Pancreas (tissue), 10 donors: ENCODE measurements at regions not wholly inside any gene's neighbourhood (a gene's known extent, or its start where the extent isn't known, plus 50 kb on each side); places are given as distances from the start of the nearest gene placed in this dataset.
A peak's percentile ranks its signal among the peaks of the same experiment; 100 is the strongest.

Source experiments
- ATAC-seq, 4 donors: fragments of 200-7000 bp; cut with Tn5 transposase; one replicate each; pipeline versions ENCODE4 v1.8.0 to v1.9.1; 2020; ENCODE audit warnings: mild to moderate bottlenecking in 4 of 4, moderate library complexity in 4 of 4
- DNase-seq, 6 donors: peaks; one replicate each; pipeline ENCODE4 v3.0.0-alpha.2; 2020
- FAIRE-seq: peaks from 2 replicates; lab custom pipeline; 2012; peaks lifted over from hg19 to GRCh38; lab: Jason Lieb, UNC
- H3K27ac ChIP-seq, 4 donors: fragments of 200-600 bp; sonication (generic); 1 replicate in 3 of 4; 2 replicates in 1 of 4; pipeline versions ENCODE4 v1.5.0 to v1.8.0; 2020
- H3K27me3 ChIP-seq, 4 donors: fragments of 200-600 bp; one replicate each; pipeline ENCODE4 v1.8.0; 2021
- H3K36me3 ChIP-seq, 3 donors: fragments of 200-600 bp; sonication (generic) in 1 of 3; one replicate each; pipeline versions ENCODE4 v1.5.0 to v1.8.0; 2020 to 2021
- H3K4me1 ChIP-seq, 3 donors: fragments of 200-600 bp; one replicate each; pipeline ENCODE4 v1.8.0; 2021
- H3K4me3 ChIP-seq, 4 donors: fragments of 200-600 bp; sonication (generic) in 2 of 4; one replicate each; pipeline versions ENCODE4 v1.5.0 to v1.8.0; 2020 to 2021
- H3K9me3 ChIP-seq, 4 donors: fragments of 200-600 bp; one replicate each; pipeline ENCODE4 v1.8.0; 2021
- CTCF ChIP-seq, 4 donors: fragments of 200-600 bp; sonication (generic) in 3 of 4; IDR thresholded peaks; one replicate each; pipeline versions ENCODE4 v1.5.0 to v1.8.0; 2021; ENCODE audit warnings: antibody characterized with exemption in 4 of 4
- WGBS, 2 donors: extraction: QIAGEN DNeasy Blood & Tissue Kit; methylation state at CpG; one replicate each; pipeline ENCODE4 v1.1.7; 2013; 5-methylcytosine and 5-hydroxymethylcytosine counted together
- intact Hi-C, 3 donors: fragments of 100-400 bp; cut with DNase I; formaldehyde crosslinking; loops; one replicate each; pipeline versions ENCODE4 v1.11.1 to v1.14.2; 2022
- donor health status: healthy with polysubstance abuse.
- donor health status: DM: no; HTN: no; CAD: no; lungs with moderate emphysema.
- donor health status: DM: no; HTN: no; CAD: no.
- donor health status: control.
- donor health status: control.
- donor health status: Bipolar disorder and iron deficiency.
- donor health status: DM: yes; HTN: yes; CAD: no.
- donor health status: DM: no; HTN: no; CAD: no.
- donor health status: DM: no; HTN: no; CAD: no.
- donor health status: DM: yes; HTN: yes; CAD: no.

- Histone ChIP-seq H3K9me3 (no peaks in the 10 kb centered on the region), H3K4me1 (no peaks in the 10 kb centered on the region), H3K36me3 (no peaks in the 10 kb centered on the region), H3K27ac (no peak overlapping the region), H3K4me3 (no peak overlapping the region), H3K27me3 (no peaks in the 10 kb centered on the region)
- ATAC-seq (no peak), FAIRE-seq (no peak), DNase-seq (no peak)
- intact Hi-C loops: no loop called here
- TF ChIP-seq CTCF (IDR thresholded peaks at IDR 0.05): no peak
- 57 to 70% methylated on average over 4 of the region's 4 CpGs for WGBS, 2 donors
Observed at GRCh38 chr7:48992816-48993215, 68.5 kb downstream of the CDC14C start.

GRCh38 chr7:49001610-49002033, 77.3 kb downstream of the CDC14C start:
- intact Hi-C loops: no loop called here
- 13 to 15% methylated on average over 1 of the region's 1 CpG for WGBS, 2 donors
- DNase-seq: peak in 2 of 6 donors; percentile 2 to 18

GRCh38 chr7:49010717-49011116, 86.4 kb downstream of the CDC14C start:
- H3K4me3 ChIP-seq: no peak overlapping the region
- intact Hi-C loops: no loop called here
- no peak overlapping the region for H3K27ac ChIP-seq
- FAIRE-seq (no peak), ATAC-seq (no peak), DNase-seq (no peak)
- no peak for TF ChIP-seq CTCF (IDR thresholded peaks at IDR 0.05)
- 42 to 52% methylated on average over 2 of the region's 2 CpGs for WGBS, 2 donors
- no peaks in the 10 kb centered on the region for H3K36me3 ChIP-seq
- H3K9me3 ChIP-seq: no peaks in the 10 kb centered on the region
- H3K4me1 ChIP-seq: no peaks in the 10 kb centered on the region
- H3K27me3 ChIP-seq: no peaks in the 10 kb centered on the region

More at GRCh38 chr7:49001610-49002033, 77.3 kb downstream of the CDC14C start:
- Histone ChIP-seq H3K27ac (no peak overlapping the region), H3K4me3 (no peak overlapping the region), H3K9me3 (no peaks in the 10 kb centered on the region), H3K4me1 (no peaks in the 10 kb centered on the region), H3K36me3 (no peaks in the 10 kb centered on the region), H3K27me3 (no peaks in the 10 kb centered on the region)
- peak in 3 of 4 donors; percentile 13 to 20 (median 13) for TF ChIP-seq CTCF (IDR thresholded peaks at IDR 0.05)
- FAIRE-seq (no peak), ATAC-seq (peak in 3 of 4 donors; percentile 62 to 76 (median 63))

GRCh38 chr7:49014870-49015269, 90.5 kb downstream of the CDC14C start:
- 25 to 33% methylated on average over 4 of the region's 4 CpGs for WGBS, 2 donors
- Histone ChIP-seq H3K9me3 (no peaks in the 10 kb centered on the region), H3K4me1 (no peaks in the 10 kb centered on the region), H3K4me3 (no peak overlapping the region), H3K36me3 (no peaks in the 10 kb centered on the region), H3K27me3 (no peaks in the 10 kb centered on the region), H3K27ac (no peak overlapping the region)
- no peak for ATAC-seq
- TF ChIP-seq CTCF (IDR thresholded peaks at IDR 0.05): no peak
- DNase-seq: no peak
- intact Hi-C loops: no loop called here
- FAIRE-seq: no peak

- no peak for TF ChIP-seq CTCF (IDR thresholded peaks at IDR 0.05)
- H3K27me3 ChIP-seq: no peaks in the 10 kb centered on the region
- no peak for ATAC-seq
- no peaks in the 10 kb centered on the region for H3K4me1 ChIP-seq
- DNase-seq: no peak
- no peaks in the 10 kb centered on the region for H3K9me3 ChIP-seq
- no peaks in the 10 kb centered on the region for H3K36me3 ChIP-seq
- intact Hi-C loops: no loop called here
- 70 to 86% methylated on average over 4 of the region's 4 CpGs for WGBS, 2 donors
- no peak overlapping the region for H3K27ac ChIP-seq
- no peak for FAIRE-seq
- H3K4me3 ChIP-seq: no peak overlapping the region
Observed at GRCh38 chr7:49020145-49020544, 95.8 kb downstream of the CDC14C start.
